Hepatocyte (in vitro differentiated cells): ENCODE measurements at regions not wholly inside any gene's neighbourhood (a gene's known extent, or its start where the extent isn't known, plus 50 kb on each side); places are given as distances from the start of the nearest gene placed in this dataset.

Experiments used
- EZH2 ChIP-seq: fragments of 200-600 bp; sonication (generic); IDR thresholded peaks from 2 replicates; pipeline ENCODE4 v1.6.1; 2016; ENCODE audit warnings: antibody characterized with exemption, mild to moderate bottlenecking, borderline replicate concordance
- EZH2phosphoT487 ChIP-seq: fragments of 200-600 bp; sonication (generic); IDR thresholded peaks from one replicate; pipeline ENCODE4 v1.6.1; 2018; ENCODE audit warnings: antibody characterized with exemption, mild to moderate bottlenecking, low read depth, moderate library complexity; ENCODE audit not compliant: unreplicated experiment, severe bottlenecking

- TF ChIP-seq EZH2phosphoT487 (no peak), EZH2 (no peak)
These were observed 171.1 kb upstream of the MYCN start for GRCh38 chr2:15769235-15769634.
